ENCODE measurements at regions not wholly inside any gene's neighbourhood (a gene's known extent, or its start where the extent isn't known, plus 50 kb on each side); places are given as distances from the start of the nearest gene placed in this dataset.
"Not testable (repeated sequence)": the region's sequence is repeated elsewhere in the genome, so short reads cannot be mapped to it uniquely, and the experiment has no call there.

DNA sequence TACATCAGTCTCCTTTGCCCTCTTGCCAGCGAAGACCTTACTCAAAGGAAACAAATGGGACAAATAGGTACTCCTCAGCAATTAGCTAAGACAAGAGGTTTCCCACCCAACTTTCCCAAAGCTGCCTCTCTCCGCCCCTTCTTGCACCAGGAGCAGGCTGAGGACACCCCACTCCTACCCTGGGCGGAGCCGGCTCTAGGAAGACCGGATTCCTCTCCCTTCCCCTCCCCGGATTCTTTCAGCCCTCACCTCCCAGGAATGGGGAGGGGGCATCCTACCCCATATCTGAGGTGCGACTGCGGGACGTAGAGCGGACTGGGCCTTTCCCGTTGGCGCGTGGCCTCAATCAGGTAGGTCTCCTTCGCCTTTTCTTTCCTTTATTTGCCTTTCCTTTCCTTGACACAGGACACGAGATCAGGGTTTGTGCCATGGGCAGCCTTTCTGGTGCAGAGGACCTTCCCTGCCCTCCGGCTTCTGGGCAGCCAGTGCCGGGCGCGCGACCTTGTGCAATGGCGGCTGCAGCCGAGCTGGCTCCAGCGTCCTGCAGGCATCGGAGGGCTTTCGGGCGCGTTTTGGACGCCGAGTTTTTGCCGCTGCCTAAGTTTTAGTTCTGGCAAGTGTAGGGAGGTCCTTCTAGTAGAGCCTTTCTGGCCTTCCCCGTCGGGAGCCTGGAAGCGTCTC lies 279.9 kb downstream of the PLS3 start:
- DNase-seq (ENCODE audit: low read depth, low spot score): not testable (repeated sequence)

- not testable (repeated sequence) for DNase-seq (ENCODE audit: low read depth, low spot score)
Observed at GRCh38 chrX:115850986-115851385, 290.0 kb downstream of the PLS3 start.

DNA sequence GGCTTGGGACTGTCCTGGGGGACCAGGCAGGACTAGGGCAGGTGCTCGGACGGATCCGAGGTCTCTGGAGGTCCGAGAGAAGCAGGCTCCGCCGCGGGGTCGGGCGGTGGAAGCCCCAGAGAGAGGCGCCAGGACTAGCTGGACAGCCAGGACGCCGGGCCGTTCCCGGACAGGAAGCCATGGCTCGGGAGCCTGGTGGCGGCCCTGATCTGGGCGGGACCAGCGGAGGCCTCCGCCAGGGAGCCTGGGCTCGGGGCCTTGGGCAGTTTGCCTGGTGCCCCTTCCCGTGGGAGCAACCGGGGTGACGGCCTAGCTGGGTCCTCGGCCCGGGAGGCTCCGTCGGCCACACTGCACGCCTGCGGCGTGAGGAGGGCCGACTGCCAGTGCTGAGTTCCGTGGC lies 292.3 kb downstream of the PLS3 start:
- not testable (repeated sequence) for DNase-seq (ENCODE audit: low read depth, low spot score)

DNA sequence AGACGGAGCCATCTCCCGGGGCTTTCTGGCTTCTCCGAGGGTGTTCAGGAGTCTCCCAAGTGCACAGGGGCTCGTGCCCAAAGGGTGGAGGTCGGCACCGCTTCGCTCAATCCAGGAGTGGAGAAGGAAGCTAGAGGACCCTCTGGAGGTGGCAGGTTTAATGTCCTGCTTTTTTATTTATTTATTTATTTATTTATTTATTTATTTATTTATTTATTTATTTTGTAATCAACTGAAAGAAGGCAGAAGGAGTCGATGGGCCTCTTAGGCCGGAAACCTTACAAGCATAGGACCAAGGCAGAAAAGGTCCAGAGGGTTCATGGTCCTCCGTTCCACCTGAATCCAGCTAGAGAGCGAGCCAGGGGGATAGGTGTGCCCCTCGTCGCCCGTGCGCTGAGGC lies 289.4 kb upstream of the AGTR2 start:
- not testable (repeated sequence) for DNase-seq (ENCODE audit: low read depth, low spot score)

GRCh38 chrX:115884121-115884520 lies 286.4 kb upstream of the AGTR2 start:
- DNase-seq (ENCODE audit: low read depth, low spot score): not testable (repeated sequence)

DNA sequence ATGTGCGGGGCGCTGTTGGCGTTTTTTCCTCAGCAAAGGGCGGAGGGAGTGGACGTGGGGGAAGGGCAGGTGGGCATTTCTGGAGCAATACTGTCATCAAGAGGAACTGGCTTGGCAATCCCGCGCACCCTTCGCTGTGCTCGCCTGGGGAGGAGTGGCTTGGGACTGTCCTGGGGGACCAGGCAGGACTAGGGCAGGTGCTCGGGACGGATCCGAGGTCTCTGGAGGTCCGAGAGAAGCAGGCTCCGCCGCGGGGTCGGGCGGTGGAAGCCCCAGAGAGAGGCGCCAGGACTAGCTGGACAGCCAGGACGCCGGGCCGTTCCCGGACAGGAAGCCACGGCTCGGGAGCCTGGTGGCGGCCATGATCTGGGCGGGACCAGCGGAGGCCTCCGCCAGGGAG lies 282.5 kb upstream of the AGTR2 start:
- DNase-seq (ENCODE audit: low read depth, low spot score): peak; percentile 59

- not testable (repeated sequence) for DNase-seq (ENCODE audit: low read depth, low spot score)
Observed at GRCh38 chrX:115888519-115888918, 282.0 kb upstream of the AGTR2 start.

DNA sequence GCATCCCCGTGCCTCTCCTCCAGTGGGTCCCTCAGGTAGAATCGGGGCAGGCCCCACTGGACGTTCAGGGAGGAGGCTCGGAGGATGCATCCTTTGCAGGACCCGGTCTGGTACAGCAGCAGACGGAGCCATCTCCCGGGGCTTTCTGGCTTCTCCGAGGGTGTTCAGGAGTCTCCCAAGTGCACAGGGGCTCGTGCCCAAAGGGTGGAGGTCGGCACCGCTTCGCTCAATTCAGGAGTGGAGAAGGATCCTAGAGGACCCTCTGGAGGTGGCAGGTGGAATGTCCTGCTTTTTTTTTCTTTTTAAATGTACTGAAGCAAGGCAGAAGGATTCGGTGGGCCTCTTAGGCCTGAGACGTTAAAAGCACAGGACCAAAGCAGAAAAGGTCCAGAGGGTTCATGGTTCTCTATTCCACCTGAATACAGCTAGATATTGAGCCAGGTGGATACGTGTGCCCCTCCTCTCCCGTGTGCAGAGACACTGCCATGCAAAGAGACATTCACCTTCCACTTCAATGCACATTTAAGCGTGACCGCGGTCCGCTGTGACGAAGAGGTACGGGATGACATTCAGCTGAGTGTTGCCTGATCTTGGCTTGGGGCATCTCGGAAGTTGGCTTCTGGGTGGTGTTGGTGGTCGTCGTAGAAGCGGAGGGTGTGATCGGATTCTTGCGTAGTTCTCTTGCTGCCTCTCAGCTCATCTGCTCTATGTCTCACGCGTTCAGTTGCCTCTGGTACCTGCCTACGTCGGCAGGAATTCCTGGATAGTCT lies 281.2 kb upstream of the AGTR2 start:
- no peak for DNase-seq (ENCODE audit: low read depth, low spot score)

DNA sequence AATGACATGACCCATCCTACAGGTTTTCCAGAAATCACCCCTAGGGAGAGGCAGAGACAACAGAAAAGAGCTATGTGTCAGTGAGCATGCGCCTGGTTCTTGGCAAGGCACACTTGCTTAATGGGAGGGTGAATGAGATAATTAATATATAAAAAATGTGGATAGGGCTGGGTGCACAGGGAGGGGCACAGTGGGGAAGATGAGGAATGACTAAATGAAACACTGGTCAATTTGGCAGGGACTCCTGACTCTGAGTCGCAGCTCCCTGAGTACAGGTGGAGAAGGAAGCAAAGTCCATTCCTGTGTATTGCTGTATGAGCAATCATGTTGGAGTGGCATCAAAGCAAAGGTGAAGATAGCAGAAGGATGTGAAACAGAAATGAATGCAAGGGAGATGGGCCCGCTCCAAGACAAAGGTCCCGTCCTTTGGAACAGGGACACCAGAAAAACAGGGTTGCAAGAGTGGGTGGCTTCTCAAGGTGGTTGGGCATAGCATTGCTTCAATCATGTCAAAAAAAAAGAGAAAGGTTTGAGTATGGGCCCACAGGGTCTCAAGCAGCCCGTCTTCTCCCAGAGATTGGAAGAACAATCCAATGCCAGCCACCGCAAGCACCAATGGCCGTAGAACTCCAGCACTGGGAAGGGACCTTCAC lies 278.4 kb upstream of the AGTR2 start:
- DNase-seq (ENCODE audit: low read depth, low spot score): no peak

- DNase-seq (ENCODE audit: low read depth, low spot score): peak; percentile 70
Observed at GRCh38 chrX:115892787-115893671, 277.5 kb upstream of the AGTR2 start.

DNA sequence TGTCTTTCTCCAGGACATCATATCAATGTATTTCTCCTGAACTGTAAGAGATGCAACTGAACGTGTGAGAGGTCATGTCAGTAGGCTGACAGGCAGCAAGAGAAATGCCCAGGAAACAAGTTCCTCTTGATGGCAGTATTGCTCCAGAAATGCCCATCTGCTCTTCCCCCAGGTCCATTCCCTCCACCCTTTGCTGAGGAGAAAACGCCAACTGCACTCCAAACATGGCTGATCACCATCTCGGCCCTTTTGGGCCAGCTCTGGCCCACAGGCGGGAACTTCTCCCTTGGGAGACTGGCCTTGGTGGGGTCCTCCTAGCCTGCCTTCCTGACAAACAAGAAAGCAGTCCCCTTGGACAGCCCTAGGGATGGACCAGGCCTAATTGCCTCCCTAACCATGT lies 276.5 kb upstream of the AGTR2 start:
- peak; percentile 48 for DNase-seq (ENCODE audit: low read depth, low spot score)

DNA sequence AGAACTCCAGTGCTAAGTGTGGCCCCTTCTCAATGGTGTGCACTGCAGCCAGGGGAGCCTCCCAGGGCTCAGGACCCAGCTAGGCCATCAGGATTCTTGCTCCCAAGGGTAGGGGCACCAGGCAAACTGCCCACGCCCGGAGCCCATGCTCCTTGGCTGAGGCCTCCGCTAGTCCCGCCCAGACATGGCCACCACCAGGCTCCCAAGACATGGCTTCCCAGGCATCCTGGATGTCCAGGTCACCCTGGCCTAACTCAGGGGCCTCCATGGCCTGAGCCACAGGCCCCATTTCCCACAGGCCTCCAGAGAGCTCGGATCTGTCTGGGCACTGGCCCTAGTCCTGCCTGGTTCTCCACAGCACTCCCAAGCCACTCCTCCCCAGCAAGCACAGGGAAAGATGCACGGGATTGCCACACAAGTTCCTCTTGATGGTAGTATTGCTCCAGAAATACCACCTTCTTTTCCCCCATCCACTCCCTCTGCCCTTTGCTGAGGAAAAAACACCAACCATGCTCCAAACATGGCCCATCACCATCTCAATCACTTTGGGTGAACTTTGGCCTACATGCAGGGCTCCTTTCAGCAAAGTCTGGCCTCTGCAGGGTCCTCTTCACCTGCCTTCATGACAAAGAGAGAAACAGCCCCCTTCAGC lies 274.7 kb upstream of the AGTR2 start:
- DNase-seq (ENCODE audit: low read depth, low spot score): no peak

- no peak for DNase-seq (ENCODE audit: low read depth, low spot score)
Observed at GRCh38 chrX:115896362-115896761, 274.2 kb upstream of the AGTR2 start.

GRCh38 chrX:115897956-115898355 lies 272.6 kb upstream of the AGTR2 start:
- DNase-seq (ENCODE audit: low read depth, low spot score): no peak

DNA sequence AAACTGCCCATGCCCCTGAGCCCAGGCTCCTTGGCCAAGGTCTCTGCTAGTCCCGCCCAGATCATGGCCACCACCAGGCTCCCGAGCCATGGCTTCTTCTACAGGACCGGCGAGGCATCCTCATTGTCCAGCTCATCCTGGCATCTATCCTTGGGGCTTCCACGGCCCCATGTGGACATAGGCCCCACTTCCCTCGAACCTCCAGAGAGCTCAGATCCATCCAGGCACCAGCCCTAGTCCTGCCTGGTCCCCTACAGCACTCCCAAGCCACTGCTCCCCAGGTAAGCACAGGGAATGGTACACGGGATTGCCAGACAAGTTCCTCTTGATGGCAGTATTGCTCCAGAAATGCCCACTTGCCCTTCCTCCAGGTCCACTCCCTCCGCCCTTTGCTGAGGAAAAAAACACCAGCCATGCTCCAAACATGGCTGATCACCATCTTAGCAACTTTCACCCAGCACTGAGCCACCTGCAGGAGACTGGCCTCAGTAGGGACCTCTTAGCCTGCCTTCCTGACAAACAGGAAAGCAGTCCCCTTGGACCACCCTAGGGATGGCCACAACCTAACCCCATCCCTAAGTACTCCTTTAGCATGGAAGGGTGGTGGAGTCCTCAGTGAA lies 272.1 kb upstream of the AGTR2 start:
- peak; percentile 45 for DNase-seq (ENCODE audit: low read depth, low spot score)

- no peak for DNase-seq (ENCODE audit: low read depth, low spot score)
Observed at GRCh38 chrX:115900425-115900824, 270.1 kb upstream of the AGTR2 start.

DNA sequence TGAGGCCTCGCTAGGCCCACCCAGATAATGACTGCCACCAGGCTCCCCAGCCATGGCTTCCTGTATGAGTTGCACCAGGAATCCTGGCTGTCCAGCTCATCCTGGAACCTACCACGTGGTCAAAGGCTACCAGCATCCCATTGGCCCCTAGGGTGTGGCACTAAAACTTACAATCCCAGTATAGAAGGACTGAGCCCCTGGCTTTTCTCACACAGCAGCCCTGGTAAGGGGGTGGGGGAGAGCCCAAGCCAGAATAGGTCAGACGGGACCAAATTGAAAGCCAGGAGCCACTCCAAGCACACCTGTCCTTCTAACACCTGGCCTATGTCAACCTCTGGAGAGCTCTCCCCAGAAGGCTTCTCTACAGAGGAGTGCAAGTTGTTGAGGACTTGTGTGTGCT lies 269.3 kb upstream of the AGTR2 start:
- DNase-seq (ENCODE audit: low read depth, low spot score): no peak

DNA sequence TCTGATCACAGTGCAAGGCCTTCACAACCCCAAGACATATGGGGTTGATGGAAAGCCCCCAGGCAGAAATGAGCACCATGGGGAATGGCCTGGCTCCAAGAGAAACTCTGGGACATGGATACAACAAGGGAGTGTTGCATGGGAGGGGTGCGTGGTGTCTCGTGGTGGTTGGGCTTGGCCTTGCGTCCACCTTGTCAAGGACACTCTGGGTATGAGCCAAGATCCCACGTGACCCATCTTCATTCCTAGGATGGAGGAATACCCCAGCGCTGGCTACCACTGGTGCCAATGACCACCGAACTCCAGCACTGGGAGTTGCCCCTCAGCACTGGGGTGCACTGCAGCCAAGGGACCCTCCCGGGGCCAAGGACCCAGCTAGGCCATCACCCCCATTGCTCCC lies 267.5 kb upstream of the AGTR2 start:
- no peak for DNase-seq (ENCODE audit: low read depth, low spot score)

- DNase-seq (ENCODE audit: low read depth, low spot score): no peak
Observed at GRCh38 chrX:115906276-115906675, 264.3 kb upstream of the AGTR2 start.

DNA sequence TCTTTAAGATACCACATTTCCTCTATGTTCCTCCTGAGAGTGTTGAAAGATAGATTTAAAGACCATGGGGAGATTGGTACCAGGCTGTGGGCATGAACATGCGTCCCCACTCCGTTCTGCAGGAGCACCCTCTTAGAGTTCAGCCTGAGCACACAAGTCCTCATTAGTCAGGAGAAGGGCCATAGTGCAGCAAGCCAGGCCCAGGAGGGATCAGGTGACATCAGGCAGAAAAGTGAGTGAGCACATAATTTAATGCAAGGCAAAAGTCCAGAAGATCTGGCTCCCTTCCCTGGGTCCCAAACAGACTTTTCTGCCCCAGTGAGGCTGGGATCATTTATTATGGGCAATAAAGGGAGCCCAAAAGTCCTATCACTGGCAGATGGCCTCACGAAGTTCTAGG lies 263.7 kb upstream of the AGTR2 start:
- DNase-seq (ENCODE audit: low read depth, low spot score): no peak

GRCh38 chrX:115909017-115909416 lies 261.5 kb upstream of the AGTR2 start:
- no peak for DNase-seq (ENCODE audit: low read depth, low spot score)

All from astrocyte of the hippocampus (primary cell).